ENCODE measurements at regions not wholly inside any gene's neighbourhood (a gene's known extent, or its start where the extent isn't known, plus 50 kb on each side); places are given as distances from the start of the nearest gene placed in this dataset.

DNA sequence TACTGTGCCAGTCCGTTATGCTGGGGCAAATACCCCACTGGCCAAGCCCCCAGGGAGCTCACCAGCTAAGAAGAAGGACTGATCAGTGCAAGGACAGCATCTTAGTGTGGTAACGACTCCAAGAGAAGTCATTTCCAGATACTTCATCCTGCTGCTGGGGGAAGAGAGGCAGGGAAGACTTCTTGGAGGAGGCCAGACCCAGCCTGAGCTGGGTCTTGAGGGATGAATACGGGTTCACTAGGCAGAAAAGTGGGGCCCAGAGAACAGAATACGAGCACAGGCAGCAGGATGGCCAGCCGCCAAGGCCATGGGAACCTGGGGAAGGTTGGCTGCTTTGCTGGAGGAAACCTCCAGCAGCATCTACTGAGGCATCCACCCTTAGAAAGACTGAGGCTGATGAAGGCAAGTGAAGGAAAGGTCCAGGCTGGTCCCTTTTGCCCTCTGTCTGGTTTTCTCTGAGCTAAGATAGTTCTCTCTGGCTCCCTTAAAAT lies 84.1 kb downstream of the GLI2 start:
- TF ChIP-seq BHLHE40 (IDR thresholded peaks at IDR 0.05; ENCODE audit: borderline replicate concordance) (no peak), FOXM1 (IDR thresholded peaks at IDR 0.05; ENCODE audit: borderline replicate concordance) (no peak), NFRKB (IDR thresholded peaks at IDR 0.05) (no peak), SP1 (IDR thresholded peaks at IDR 0.05) (no peak), ZNF384 (IDR thresholded peaks at IDR 0.05) (no peak), HDGF (IDR thresholded peaks at IDR 0.05; ENCODE audit: borderline replicate concordance) (no peak), SUZ12 (IDR thresholded peaks at IDR 0.05) (no peak), ELF4 (IDR thresholded peaks at IDR 0.05) (no peak), FOXK2 (IDR thresholded peaks at IDR 0.05) (no peak), L3MBTL2 (conservative IDR thresholded peaks at IDR 0.05) (no peak)
